Stimulated activated naive CD8-positive, alpha-beta T cell treated with anti-CD3 and anti-CD28 coated beads, Interleukin-15, amount 100 ng/mL, for 72 hours (primary cell): ENCODE measurements at regions not wholly inside any gene's neighbourhood (a gene's known extent, or its start where the extent isn't known, plus 50 kb on each side); places are given as distances from the start of the nearest gene placed in this dataset.
A peak's percentile ranks its signal among the peaks of the same experiment; 100 is the strongest.
"Not testable (repeated sequence)": the region's sequence is repeated elsewhere in the genome, so short reads cannot be mapped to it uniquely, and the experiment has no call there.

Experiments used
- ATAC-seq: fragments of 150-1000 bp; cut with Tn5 transposase; 2 replicates; pipeline ENCODE4 v1.10.0; 2021; ENCODE audit warnings: mild to moderate bottlenecking, moderate library complexity
- DNase-seq, 2 donors: peaks; one replicate each; pipeline ENCODE4 v3.0.0; 2021 to 2022
- H3K27ac Mint-ChIP-seq, 2 donors: one replicate each; pipeline ENCODE4 v1.8.0; 2022; ENCODE audit warnings: mild to moderate bottlenecking in 2 of 2, mixed read lengths in 2 of 2, moderate library complexity in 2 of 2
- H3K27me3 Mint-ChIP-seq: one replicate; pipeline ENCODE4 v1.8.0; 2022; ENCODE audit warnings: mixed read lengths
- H3K4me1 Mint-ChIP-seq: one replicate; pipeline ENCODE4 v1.8.0; 2022; ENCODE audit warnings: mild to moderate bottlenecking, mixed read lengths
- H3K4me3 Mint-ChIP-seq, 2 donors: one replicate each; pipeline ENCODE4 v1.8.0; 2022; ENCODE audit warnings: mild to moderate bottlenecking in 2 of 2, mixed read lengths in 2 of 2, moderate library complexity in 1 of 2
- H3K9me3 Mint-ChIP-seq, 2 donors: one replicate each; pipeline ENCODE4 v1.8.0; 2022; ENCODE audit warnings: mixed read lengths in 2 of 2

DNA sequence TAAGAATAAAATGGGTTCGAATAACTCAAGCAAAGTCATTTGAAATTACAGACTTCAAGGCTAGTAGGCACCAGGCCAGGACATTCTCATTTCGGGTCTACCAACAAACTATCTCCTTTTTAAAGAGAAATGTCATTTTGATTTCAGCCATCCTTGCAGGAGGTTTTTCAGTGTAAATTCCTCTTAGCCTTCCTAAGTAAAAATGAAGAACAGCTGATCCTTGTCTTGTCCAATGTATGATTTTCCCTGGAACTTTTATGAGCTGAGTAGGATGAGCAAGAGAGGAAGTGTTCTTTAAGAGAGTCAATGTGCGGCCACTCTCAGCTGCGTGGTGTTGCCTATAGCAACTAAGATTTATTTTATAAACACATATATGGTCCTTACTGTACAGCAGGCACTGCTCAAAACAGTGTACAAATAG lies 110.1 kb downstream of the PLCE1 start:
- ATAC-seq (no peak), DNase-seq (no peak)
- no peaks in the 10 kb centered on the region for H3K4me1 Mint-ChIP-seq
- no peak overlapping the region for H3K27ac Mint-ChIP-seq
- no peak overlapping the region for H3K4me3 Mint-ChIP-seq
- H3K27me3 Mint-ChIP-seq, result peaks cover 36% of the 10 kb centered on the region
- peaks cover 0 to 6% of the 10 kb centered on the region in 2 donors for H3K9me3 Mint-ChIP-seq

DNA sequence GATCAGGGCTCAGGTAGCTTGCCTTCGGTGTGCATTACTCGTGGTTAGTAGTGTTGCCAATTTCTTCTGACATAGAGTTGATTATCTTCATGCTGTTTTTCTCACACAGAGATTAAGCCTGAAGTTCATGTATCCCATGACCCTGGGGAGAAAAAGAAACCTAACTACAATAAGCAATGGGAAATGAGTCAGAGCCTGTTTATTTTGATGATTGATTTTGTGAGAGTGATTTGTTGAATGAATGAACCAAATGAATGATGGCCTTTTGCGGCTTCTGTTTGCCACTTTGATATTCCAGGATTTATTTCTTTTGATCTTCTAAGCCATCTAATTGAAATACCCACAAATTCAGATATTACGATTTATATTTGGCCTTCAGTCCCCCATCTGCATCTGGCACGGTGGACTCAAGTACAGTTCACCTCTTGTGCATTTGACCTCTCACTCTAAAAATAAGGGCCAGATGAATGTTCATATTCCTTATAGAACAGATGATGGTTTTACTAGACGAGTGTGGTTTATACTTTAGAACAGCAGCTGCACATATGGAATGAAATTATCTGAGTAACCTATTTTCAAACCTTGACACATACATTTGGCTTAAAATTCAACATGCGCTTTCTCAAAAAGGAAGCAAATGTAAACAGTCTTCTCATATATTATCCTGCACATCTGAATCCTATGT lies 110.7 kb downstream of the PLCE1 start:
- Mint-ChIP-seq H3K27me3 (peaks cover 35% of the 10 kb centered on the region), H3K27ac (no peak overlapping the region), H3K4me1 (no peaks in the 10 kb centered on the region), H3K4me3 (no peak overlapping the region), H3K9me3 (peaks cover 0 to 6% of the 10 kb centered on the region in 2 donors)
- DNase-seq (no peak), ATAC-seq (no peak)

DNA sequence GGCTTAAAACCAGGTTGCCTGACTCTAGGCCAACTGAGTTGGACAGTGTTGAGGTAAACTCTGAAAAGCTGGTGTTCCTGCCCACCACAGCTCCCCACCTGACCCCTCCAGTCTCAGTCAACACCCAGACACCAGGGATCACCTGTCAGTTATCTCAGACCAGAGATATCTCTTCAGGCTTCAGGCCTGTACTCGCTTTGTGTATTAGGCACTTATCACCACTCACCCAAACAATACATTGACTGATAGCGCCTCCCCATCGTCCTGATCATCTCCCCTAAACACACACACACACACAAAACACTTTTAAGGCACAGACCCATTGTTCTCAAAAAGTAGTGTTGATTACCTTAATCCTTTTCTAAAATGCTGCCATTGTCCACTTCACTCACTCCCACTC lies 111.5 kb downstream of the PLCE1 start:
- Mint-ChIP-seq H3K4me3 (no peak overlapping the region), H3K27me3 (peaks cover 27% of the 10 kb centered on the region), H3K9me3 (peaks cover 0 to 6% of the 10 kb centered on the region in 2 donors), H3K4me1 (no peaks in the 10 kb centered on the region), H3K27ac (no peak overlapping the region)
- DNase-seq (no peak), ATAC-seq (no peak)

GRCh38 chr10:94107191-94107590 lies 113.5 kb downstream of the PLCE1 start:
- Mint-ChIP-seq H3K4me1 (no peaks in the 10 kb centered on the region), H3K27ac (no peak overlapping the region), H3K27me3 (peaks cover 19% of the 10 kb centered on the region), H3K4me3 (no peak overlapping the region), H3K9me3 (peaks cover 0 to 6% of the 10 kb centered on the region in 2 donors)
- no peak for DNase-seq
- ATAC-seq, result no peak

DNA sequence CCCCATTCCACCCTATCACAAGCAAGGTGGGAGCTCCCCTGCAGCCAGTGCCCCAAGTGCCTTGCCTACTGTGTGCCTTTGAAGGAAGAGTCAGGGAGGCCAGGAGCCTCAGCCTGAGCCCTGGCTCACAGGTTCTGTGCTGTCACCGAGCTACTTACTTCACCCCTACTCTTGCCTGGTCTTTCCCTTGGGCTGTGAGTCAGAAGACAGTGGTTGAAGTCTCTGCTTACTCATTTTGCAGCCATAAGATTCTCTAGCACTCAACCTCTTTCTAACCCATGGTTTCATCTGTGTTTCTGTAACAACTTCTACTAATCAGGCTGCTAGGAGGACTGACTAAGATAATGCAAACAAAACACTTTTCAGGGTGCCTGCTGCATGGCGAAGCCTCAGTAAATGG lies 114.5 kb downstream of the PLCE1 start:
- Mint-ChIP-seq H3K9me3 (peaks cover 0 to 6% of the 10 kb centered on the region in 2 donors), H3K27ac (no peak overlapping the region), H3K27me3 (peaks cover 19% of the 10 kb centered on the region), H3K4me3 (no peak overlapping the region), H3K4me1 (no peaks in the 10 kb centered on the region)
- ATAC-seq (peak; percentile 43), DNase-seq (no peak)

DNA sequence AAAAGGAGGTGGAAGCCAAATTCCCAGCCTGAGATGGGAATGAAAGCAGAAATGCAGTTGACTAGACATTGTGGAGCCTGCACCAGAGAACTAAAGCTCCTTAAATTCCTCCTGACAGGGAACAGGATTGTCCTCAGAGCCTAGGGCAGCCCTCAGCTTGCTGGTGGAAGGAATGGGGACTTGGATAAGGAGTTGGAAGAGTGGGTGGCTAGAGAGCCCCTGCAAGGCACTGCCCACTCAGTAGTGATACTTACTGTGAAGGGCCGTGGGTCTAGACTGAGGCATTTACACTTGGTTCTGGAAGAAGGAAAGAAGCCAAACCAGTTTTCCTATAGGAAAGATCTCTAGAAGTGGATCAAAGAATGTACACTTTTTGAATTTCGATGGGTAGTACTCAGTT lies 117.6 kb downstream of the PLCE1 start:
- H3K27ac Mint-ChIP-seq, result no peak overlapping the region
- DNase-seq (no peak), ATAC-seq (no peak)
- peaks cover 10 to 11% of the 10 kb centered on the region in 2 donors for H3K9me3 Mint-ChIP-seq
- H3K27me3 Mint-ChIP-seq, result peaks cover 19% of the 10 kb centered on the region
- H3K4me1 Mint-ChIP-seq, result no peaks in the 10 kb centered on the region
- H3K4me3 Mint-ChIP-seq, result no peak overlapping the region

DNA sequence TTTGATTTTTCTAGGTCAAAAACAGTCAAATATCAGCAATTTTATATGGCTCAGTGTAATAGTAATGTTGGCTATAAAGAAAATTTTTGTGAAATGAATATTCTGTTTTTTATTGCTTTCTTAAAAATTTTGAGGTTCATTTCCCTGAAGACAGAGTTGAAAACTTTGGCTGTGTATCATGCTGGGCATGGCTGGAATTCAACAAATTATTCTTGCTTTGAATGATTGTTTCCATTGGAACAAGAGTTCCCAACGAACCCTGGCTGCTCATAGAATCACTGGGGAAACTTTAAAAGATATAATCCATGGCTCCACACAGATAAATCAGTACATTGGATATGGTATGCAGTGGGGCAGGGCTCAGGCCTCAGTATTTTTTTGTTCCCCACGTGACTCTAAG lies 118.6 kb downstream of the PLCE1 start:
- Mint-ChIP-seq H3K9me3 (peaks cover 4 to 10% of the 10 kb centered on the region in 2 donors), H3K4me1 (no peaks in the 10 kb centered on the region), H3K27ac (no peak overlapping the region), H3K27me3 (peaks cover 19% of the 10 kb centered on the region), H3K4me3 (no peak overlapping the region)
- DNase-seq (no peak), ATAC-seq (no peak)

- Mint-ChIP-seq H3K27me3 (peaks cover 6% of the 10 kb centered on the region), H3K27ac (no peak overlapping the region), H3K9me3 (peaks cover 9 to 10% of the 10 kb centered on the region in 2 donors), H3K4me3 (no peak overlapping the region), H3K4me1 (no peaks in the 10 kb centered on the region)
- ATAC-seq (no peak), DNase-seq (no peak)
Measured at GRCh38 chr10:94115725-94116124, 122.0 kb downstream of the PLCE1 start.

GRCh38 chr10:94116848-94117247 lies 123.1 kb downstream of the PLCE1 start:
- Mint-ChIP-seq H3K4me1 (no peaks in the 10 kb centered on the region), H3K27ac (no peak overlapping the region), H3K4me3 (no peak overlapping the region), H3K9me3 (peaks cover 9 to 10% of the 10 kb centered on the region in 2 donors), H3K27me3 (no peaks in the 10 kb centered on the region)
- no peak for ATAC-seq
- DNase-seq, result no peak

DNA sequence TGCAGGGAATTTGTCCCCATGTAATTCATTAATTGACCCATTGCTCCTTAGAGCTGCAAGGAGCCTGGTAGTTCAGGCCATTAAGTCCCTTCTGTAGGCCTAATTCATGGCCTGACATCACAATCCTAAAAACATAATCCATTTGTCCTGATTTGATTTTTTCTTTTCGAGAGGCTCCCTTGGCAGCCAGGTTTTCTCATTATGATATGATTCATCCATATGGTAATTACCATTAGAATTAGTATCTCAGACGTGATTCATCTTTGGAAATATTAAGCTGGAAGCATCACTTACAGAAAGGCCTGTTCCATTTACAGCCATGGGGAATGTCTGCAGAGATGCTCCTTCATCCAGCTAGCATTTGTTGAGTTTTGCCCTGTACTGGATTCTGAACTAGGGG lies 128.5 kb downstream of the PLCE1 start:
- ATAC-seq, result no peak
- no peaks in the 10 kb centered on the region for H3K4me1 Mint-ChIP-seq
- H3K9me3 Mint-ChIP-seq, result peaks cover 0 to 5% of the 10 kb centered on the region in 2 donors
- DNase-seq, result no peak
- H3K27ac Mint-ChIP-seq, result no peak overlapping the region
- H3K4me3 Mint-ChIP-seq, result no peak overlapping the region
- H3K27me3 Mint-ChIP-seq, result peaks cover 11% of the 10 kb centered on the region

DNA sequence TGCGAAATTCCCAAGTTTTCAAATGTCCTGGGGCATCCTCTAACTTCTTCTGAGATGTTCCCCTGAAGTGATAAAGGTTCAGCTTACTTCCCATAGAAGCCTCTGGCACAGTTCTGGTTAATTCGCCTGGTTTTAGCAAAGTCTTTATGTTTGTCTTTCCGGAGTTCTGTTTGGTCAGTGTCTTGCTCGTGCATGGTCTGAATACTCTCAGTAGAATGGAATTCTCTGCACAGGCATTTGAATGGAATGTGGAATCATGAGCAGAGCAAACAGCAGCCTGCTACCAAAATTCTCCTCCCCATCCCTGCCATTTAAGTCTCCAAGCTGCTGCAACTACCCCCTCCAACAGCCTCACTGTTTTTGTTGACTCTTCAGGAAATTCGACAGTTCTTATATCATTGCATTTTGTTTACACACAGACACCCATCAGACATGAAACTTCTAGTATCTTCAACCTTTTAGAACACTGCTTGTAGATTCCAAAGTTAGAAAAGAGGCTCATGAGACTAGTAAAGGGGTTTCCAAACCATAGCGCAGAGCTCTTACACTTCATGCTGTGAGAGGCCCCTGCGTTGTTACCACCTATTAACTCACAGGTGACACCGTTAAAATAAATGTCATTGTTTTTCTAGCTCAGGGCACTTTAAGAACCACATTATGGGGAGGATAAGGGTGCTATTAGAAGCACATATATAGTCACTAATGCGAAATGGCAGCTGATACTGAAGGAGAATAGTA lies 129.7 kb downstream of the PLCE1 start:
- H3K9me3 Mint-ChIP-seq, result peaks cover 0 to 3% of the 10 kb centered on the region in 2 donors
- peaks cover 11% of the 10 kb centered on the region for H3K27me3 Mint-ChIP-seq
- no peak for DNase-seq
- H3K27ac Mint-ChIP-seq, result no peak overlapping the region
- no peak overlapping the region for H3K4me3 Mint-ChIP-seq
- H3K4me1 Mint-ChIP-seq, result no peaks in the 10 kb centered on the region
- ATAC-seq, result no peak

- ATAC-seq, H3K9me3 Mint-ChIP-seq, H3K27ac Mint-ChIP-seq, H3K4me1 Mint-ChIP-seq, H3K4me3 Mint-ChIP-seq, DNase-seq: not testable (repeated sequence)
- H3K27me3 Mint-ChIP-seq, result peaks cover 16% of the 10 kb centered on the region
Measured at GRCh38 chr10:94124147-94124546, 130.4 kb downstream of the PLCE1 start.

DNA sequence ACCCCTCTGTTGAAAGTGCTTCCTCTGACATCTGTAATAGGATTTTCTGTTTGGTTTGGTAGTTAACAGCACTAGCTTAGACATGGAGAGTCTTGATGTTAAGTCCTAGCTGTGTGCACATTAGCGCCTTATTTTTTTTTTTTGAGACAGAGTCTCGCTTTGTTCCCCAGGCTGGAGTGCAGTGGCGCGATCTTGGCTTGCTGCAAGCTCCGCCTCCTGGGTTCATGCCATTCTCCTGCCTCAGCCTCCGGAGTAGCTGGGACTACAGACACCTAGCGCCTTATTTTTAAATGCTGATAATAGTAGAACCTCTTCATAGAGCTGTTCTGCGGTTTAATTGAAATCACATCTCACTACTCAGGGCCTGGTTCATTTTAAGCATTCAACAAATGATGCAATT lies 131.5 kb downstream of the PLCE1 start:
- not testable (repeated sequence) for H3K4me1 Mint-ChIP-seq, H3K4me3 Mint-ChIP-seq, ATAC-seq, DNase-seq, H3K9me3 Mint-ChIP-seq, H3K27ac Mint-ChIP-seq
- peaks cover 23% of the 10 kb centered on the region for H3K27me3 Mint-ChIP-seq

- DNase-seq (no peak), ATAC-seq (no peak)
- no peaks in the 10 kb centered on the region for H3K4me1 Mint-ChIP-seq
- H3K9me3 Mint-ChIP-seq, result no peaks in the 10 kb centered on the region
- H3K27ac Mint-ChIP-seq, result peak overlapping the region in 1 of 2 donors; percentile 15
- H3K4me3 Mint-ChIP-seq, result no peak overlapping the region
- H3K27me3 Mint-ChIP-seq, result peaks cover 28% of the 10 kb centered on the region
Measured at GRCh38 chr10:94125856-94126255, 132.1 kb downstream of the PLCE1 start.

- H3K27ac Mint-ChIP-seq, result no peak overlapping the region
- H3K27me3 Mint-ChIP-seq, result peaks cover 28% of the 10 kb centered on the region
- ATAC-seq (no peak), DNase-seq (no peak)
- no peaks in the 10 kb centered on the region for H3K9me3 Mint-ChIP-seq
- H3K4me3 Mint-ChIP-seq, result no peak overlapping the region
- no peaks in the 10 kb centered on the region for H3K4me1 Mint-ChIP-seq
Measured at GRCh38 chr10:94129393-94130130, 135.8 kb downstream of the PLCE1 start.

DNA sequence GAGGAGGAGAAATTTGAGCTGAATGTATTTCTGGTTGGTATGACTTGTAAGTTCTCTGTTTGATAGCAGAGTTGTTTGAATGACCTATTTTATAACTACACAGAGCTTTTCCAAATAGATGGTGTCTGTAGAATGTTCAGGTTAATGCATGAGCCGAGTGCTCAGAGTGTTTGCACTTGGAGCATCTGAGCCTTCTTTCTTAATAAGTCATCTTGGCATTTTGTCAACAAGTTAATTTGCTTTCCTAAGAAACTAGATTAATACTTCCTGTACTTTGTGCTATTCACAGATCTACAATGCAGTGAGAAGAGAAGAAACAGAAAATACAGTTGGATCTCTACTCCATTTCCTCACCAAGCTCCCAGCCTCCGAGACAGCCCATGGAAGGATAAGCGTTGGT lies 138.2 kb downstream of the PLCE1 start:
- ATAC-seq (no peak), DNase-seq (no peak)
- Mint-ChIP-seq H3K27me3 (peaks cover 28% of the 10 kb centered on the region), H3K9me3 (no peaks in the 10 kb centered on the region), H3K4me3 (no peak overlapping the region), H3K27ac (no peak overlapping the region), H3K4me1 (no peaks in the 10 kb centered on the region)
